Stimulated activated CD8-positive, alpha-beta memory T cell treated with anti-CD3 and anti-CD28 coated beads, Interleukin-4, amount 100 ng/mL, for 48 hours (primary cell): ENCODE measurements at regions not wholly inside any gene's neighbourhood (a gene's known extent, or its start where the extent isn't known, plus 50 kb on each side); places are given as distances from the start of the nearest gene placed in this dataset.

ENCODE experiments used
- DNase-seq: peaks from one replicate; pipeline ENCODE4 v3.0.0-alpha.2; 2020

DNA sequence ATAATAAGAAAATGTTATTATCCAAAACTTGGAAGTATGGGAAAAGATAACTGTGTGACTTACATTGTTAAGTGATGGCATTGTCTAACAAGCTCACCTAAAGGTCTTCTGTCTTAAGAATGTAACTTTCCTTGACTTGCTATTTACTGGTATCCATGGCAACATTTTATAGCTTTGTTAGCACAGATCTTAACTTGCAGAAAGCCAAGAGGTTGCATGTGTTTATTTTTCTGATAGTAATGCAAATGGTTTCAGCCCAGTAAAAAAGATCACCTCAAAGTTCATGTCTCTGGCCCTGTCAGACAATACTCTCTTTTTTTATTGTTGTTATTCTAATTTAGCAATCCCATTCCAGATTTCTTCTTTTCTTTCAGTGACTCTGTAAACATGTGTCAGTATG lies 425.3 kb downstream of the SPRY1 start:
- DNase-seq: no peak

DNA sequence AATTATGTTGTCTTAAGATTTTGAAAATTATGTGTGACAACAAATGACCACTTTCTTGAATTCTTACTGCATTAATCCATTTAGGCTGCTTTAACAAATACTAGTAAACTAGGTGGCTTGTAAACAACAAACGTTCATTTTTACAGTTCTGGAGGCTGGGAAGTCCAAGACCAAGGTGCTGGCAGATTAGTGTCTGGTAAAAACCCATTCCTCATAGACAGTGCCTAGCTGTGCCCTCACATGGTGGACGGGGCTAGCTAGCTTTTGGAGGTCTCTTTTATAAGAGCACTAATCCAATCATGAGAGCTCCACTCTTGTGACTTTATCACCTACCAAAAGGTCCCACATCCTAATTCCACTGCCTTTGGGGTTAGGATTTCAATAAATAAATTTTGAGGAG lies 425.8 kb downstream of the SPRY1 start:
- no peak for DNase-seq

DNA sequence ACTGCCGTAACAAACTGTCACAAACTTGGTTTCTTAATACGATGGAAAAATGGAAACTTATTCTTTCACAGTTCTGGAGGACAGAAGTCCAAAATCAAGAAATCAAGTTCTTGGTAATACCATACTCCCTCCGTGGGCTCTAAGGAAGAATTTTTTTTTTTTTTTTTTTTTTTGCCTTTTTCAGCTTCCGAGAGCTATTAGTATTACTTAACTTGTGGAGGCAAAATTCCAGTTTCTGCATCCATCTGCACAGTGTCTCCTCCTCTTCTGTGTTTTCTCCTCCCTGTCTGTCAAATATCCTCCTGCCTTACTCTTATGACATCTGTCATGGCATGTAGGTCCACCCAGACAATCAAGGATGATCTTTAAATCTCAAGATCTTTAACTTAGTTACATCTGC lies 426.6 kb downstream of the SPRY1 start:
- no peak for DNase-seq

DNA sequence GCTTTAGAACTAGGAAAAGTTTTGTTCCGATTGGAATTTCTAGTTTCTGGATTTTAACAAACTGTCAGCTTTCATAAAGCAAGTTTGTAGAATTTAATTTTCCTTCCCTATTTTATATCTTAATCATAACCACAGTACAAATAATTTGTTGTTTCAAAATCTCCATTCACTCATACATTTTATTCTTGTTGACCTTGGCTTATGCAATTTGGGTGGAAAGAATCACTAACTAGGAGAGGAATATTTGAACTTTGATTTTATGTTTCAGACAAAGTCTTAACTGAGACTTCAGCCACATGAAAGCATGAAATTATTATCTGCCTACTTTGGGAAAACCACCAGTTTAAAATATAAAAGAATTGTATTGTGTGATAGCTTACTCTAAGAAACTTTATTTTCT lies 427.9 kb downstream of the SPRY1 start:
- no peak for DNase-seq

DNA sequence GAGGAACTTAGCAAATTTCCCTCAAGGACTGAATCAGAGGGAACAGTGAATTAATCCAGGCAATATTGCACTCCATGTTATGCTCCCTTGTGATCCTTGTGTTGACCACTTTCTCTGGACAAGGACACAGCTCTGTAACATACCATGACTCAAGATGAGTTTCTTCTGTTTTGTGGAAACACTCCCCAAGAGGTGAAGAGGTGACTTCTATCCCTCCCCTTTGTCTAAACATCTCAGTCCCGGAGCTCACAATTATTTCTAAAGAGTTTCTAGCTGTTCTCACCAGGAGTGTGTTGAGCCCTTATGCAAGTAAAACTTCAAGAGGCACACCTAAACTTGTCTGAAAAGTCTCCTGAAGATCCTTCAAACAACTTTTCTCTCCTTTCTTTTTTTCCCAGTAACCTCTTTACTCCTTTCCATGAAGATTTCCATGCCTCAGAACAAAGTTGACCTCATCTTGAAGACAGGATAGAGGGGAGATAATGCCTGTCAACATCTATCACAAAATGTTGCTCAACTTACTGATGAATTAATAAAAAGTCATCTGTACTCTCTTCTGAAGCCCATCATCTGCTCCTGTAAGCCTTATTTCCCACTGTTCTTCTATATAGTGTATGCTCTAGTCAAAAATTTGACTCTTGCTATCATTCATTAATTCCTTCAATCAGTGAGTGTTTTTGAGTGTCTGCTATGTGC lies 429.1 kb downstream of the SPRY1 start:
- DNase-seq: no peak

DNA sequence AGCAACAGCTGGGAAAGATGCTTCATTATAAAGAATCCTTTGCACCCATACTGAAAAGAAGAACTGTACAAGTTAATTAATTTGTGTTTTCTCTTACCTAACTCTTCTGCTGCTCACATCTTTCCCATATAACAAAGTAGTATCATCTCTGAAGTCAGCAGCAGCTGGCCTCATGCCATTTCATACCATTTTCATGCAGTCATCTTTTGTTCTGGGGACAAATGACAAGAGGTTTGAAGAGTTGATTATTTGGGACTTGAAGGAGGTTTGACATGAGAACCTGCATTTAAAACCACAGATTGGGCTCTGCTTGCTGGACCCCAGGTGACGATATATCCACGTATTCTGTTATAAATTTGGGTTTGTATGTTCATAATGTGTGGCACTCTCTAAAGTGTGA lies 430.3 kb downstream of the SPRY1 start:
- no peak for DNase-seq

DNA sequence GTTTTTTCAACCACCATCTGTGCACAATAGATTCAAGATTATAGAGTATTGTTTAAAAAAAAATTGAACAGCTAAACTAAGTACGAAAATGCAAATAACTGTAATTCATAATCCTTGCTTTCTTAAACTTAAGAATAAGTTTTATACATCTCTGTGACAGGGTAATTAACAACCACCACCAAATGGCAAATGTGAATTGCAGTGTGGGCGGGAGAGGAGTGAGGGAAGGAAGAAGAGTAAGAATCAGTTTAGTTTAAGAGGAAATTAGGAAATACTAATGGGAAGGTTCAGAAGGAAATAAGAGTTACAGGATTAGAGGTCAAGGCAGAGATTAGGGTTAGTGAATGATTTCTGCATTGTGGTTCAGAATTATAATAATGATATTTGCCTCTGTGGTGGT lies 430.9 kb downstream of the SPRY1 start:
- no peak for DNase-seq

DNA sequence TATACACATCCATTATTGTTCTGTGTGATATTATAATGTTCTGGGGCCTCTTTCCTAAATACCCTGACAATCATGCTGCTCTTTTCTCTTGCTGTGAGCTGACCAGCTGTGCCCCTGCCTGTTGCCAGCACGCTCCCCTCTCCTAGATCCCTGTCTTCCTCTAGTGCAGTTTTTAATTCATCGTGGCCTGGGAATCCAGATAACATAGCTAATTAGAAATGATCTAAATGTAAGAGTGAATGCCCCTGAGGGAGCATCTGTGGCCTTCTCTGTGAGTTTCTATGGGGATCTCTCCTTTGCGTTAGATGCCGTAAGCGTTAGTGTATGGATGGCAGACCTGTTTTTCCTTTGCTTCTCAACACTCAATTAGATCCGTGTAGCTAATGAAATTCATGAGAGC lies 434.3 kb downstream of the SPRY1 start:
- DNase-seq: no peak

DNA sequence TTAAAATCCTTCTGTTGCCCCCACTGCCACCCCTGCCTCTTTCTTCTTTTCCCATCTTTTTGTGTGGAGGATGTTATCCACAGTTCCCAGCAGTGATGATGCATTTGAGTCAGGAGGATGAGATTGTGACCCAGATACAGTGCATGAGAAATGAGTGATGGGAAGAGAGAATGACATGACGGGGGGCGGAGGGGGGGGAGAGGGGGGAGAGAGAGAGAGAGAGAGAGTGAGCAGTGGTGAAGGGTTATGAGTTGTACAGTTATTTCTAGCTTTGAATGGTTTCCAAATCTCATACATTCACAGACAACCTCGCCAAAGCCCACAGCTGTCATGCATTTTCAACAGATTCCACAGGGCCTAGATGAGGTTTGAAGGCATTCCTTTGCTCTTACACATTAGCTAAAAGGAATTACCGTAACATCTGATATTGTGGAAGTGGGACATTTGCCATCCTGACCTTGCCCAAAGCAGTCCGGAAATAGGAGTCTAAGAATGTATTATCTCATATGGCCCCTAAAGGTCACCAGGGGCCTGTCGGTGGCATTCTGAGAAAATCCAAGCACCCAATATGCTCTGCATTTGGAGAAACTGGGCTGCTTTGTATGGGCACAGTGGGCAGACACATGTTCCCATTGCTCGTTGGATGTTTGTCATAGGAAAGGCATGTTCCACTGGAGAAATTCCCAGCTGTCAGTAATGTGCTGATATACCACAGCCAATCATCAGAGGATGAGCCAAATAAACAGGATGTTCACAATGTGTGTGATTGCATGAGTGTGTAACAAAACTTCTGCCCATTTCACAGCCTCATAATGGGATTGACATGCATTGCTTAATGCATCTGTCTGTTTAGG lies 435.8 kb downstream of the SPRY1 start:
- no peak for DNase-seq

DNA sequence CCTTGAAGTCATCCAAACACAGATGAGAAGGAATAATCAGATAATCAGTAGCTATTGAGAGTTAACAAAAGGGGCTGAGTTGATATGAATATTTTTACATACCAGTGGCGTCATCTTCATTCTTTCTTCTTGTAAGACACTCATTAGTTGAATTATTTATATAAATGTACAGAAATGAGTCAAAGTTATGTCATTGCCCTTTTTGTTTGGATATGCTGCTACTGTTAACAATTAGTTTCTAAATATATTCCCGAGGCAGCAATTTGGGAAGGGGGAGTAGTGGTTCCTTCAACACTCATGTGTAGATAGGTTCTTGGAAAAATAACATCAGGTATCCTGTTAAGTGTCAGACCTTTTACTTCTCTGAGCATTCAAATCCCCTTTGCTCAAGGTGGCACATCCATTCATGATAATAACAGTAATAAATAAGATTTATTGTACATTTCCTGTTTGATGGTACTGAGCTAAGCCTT lies 436.6 kb downstream of the SPRY1 start:
- DNase-seq: no peak

DNA sequence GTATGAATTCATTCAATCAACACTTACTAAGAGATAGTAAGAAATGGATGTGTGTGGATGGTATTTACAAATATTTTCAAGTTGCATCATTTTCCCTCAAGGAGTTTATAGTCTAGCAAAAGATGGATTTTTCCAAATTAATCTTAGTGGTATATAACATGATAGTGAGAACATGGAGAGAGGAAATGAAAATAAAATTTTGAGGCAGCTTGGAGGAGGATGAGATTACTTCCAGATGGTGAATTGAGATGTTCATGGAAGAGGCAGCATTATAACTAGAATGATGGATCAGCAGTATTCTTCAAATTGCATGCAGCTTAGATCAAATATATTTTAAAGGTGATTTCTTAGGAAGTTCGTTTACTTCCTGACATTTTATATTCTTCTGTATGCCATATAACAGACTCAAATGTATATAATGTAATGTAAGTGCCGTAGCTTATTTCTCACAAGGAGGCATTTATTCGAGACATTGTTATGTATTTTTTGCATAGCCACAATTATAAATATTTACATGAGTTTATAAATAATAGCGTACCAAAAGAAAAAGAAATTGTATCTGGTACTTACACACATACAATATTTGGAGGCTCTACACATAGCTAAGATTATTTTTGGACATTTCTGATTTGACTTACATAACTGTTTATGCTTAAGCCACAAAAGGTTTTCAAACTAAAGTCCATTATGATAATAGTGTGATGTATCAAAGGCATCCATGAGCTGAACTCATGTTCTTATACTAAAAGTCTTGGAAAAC lies 439.4 kb downstream of the SPRY1 start:
- no peak for DNase-seq

DNA sequence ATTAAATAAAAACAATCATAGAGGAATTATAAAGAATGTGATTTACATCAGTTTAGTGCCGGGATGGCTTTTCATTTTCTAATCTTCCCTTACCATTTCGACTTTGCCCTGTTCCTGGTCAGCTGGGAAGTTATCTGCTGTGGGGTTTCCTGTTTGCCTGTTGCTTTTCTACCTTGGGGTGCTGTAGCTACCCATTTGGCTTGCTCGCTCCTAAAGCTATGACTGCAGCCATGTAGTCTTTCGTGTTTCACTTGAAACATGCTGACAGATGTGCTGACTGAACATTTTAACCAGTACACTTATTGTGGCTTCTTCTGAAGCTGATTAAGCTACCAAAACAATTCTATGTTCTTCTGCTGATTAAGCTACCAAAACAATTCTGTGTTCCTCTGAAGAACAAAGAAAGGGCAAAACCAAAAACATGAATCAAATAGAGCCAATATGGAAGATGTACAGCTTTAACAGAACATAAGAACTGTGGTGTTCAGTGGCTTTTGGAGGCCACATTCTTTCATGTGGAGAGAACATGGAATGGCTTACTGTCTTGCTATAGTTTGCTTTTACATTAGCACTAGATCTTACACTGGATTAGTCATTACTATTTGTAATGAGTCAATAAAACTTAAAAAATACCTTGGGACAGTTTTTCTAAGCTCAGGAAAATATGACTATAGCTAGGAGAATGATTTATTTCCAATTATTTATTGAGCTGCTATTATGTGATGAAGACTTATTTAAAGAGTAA lies 440.4 kb downstream of the SPRY1 start:
- DNase-seq: no peak

DNA sequence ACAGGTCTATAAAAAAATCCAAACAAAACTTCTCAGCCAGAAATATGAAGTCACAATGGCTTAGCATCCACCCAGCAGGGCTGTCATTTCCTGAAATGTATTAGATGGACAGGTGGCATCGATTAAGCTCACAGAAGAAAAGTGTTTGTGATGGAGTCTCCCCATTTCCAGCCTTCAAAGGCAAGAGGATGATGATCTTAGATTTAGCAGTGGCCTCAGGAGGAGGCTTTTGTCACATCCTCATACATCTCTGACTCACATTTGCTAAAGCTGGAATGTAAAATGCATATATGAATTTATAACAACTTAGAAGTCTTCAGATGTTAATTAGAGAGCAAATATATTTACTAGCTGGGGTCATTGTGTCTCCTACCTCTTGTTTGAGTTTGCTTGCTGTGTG lies 441.9 kb downstream of the SPRY1 start:
- DNase-seq: no peak

DNA sequence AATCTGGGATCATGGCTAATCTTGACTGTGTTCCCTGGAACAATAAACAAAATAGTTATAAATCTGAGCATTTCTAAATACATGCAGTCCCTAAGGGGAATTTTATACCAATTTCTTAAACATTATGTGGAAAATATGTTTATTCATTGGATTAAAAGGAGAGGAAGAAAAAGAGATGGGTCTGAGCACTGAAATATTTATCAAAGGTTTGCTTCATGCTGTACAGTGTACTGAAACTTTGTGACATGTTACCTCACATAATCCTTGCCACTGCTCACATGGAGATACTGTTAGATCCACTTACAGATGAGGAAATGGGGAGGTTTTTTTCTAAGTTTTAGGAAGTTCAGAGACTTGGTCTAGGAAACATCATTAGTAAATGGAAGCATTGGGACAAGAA lies 443.6 kb downstream of the SPRY1 start:
- DNase-seq: no peak

DNA sequence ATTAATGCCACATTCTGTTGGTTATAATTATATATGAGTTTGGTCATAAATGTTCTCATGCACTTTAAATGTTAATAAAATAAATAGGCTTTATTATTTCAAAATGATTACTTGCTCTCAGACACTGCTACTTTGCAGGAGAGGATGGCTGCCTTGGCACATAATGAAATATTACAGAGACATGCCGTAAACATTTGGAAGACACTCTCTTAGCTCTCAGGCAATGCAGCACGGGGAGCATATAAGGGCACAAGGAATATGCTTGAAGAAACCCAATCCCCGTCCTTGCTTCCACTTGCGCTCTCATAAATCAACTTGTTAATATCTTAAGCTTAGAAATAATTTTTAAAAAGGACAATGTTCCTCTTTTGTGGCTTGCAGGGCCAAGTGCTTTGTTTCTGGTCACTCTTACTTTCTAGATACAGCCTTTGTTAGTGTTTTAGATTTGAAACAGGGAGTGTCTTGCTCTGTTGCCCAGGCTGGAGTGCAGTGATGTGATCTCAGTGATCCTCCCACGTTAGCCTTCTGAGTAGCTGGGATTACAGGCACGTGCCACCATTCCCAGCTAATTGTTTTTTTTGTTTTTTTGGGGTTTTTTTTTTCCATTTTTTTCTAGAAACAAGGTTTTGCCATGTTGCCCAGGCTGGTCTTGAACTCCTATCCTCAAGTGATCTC lies 445.0 kb downstream of the SPRY1 start:
- DNase-seq: no peak

DNA sequence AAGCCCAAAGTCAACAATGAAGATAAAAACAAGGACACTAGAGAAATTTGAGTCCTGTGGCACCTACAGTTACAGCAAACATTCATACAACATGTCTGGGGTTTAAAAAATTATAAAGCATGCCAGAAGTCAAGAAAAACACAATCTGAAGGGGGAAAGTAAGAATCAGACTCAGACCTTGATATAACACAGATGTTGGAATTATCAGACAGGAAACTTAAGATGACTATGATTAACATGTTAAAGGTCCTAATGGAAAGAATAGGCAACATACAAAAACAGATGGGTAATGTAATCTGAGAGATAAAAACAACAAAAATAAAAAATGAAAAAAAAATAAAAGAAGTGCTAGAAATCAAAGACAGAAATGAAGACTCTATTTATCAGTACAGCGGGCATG lies 446.5 kb downstream of the SPRY1 start:
- DNase-seq: no peak

DNA sequence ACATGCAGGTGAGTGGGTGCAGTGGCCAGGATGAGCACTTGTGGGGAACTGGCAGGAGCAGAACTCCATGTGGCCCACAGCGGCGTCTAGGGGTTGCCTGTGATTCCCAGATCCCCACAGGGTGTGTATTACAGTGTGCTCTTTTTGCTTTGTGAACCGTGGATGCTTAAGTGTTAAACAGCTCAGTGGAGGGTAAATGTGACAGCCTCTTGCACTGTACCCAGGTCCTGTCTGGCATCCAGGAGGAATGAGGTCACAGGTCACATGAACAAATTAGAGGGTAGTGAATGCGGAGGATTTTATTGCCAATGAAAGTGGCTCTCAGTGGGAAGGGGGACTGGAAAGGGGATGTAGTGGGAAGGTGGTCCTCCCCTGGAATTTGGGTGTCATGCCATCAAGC lies 447.8 kb downstream of the SPRY1 start:
- DNase-seq: no peak

DNA sequence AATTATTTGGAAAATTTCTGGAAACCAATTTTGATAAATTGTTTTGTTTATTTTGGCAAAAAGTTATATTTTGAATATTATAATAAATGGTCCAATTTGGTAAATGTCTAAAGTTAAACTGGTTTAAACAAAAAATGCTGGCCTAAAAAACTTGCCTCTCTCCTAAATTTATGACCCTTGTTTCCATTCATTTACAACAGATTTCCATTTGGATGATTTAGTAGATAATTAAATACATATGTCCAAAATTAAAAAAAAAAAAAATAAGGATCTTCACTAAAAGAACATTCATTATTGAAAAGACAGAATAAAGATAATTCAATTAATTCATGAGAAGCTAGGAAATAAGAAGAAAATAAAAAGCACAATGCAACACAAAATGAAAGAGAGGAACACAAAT lies 449.5 kb downstream of the SPRY1 start:
- DNase-seq: no peak

DNA sequence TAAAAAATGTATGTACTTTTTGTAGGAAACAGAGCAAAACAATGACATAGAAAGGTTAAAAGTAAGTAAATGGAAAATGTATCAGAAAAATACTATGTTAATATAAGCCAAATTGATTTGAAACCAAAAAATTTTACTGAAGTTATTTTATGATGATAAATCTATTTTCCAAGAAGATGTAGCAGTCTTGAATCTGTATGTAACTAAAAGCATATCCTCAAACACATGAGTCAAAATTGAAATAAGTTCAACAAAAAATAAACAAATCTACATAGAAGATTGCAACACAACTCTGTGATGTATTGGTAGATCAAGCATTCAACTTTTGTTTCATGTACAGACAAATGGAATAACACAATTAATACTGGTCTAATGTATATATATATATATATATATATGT lies 450.0 kb downstream of the SPRY1 start:
- no peak for DNase-seq

DNA sequence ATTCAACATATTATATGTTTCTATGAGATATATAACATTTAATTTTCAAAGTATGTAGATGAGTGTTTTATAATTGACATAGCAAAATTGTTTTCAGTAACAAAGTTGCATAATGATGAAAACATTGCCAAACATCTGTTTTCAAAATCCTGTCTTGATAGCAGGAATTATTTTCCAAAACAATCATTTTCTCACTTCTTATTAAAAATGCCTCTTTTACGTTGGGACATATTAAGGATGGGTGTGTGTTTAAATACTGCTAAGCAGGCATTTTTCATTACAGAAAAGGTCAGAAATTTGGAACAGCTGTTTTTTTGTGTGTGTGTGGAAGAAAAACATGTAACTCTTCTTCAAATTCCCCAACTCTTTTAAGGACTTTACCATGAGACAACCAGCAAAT lies 452.0 kb downstream of the SPRY1 start:
- DNase-seq: no peak

DNA sequence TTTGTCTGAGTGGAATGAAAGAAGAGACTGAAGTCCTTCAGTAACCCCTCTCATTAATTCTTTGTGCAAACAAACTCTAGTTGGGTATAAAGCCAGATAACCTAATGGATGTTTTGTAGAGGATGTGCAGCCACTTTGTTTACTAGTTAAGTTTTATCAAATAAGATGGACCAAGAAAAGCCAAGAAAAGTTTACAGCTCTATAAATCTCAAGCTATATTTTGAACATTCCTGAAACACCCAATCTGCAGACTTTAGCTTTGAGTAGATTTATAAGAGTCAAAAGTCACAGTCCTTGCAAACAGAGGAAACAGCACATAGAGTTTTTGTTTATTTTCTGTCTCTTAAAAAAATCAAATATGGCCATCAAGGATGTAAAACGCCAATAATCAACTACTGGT lies 452.9 kb downstream of the SPRY1 start:
- DNase-seq: no peak

DNA sequence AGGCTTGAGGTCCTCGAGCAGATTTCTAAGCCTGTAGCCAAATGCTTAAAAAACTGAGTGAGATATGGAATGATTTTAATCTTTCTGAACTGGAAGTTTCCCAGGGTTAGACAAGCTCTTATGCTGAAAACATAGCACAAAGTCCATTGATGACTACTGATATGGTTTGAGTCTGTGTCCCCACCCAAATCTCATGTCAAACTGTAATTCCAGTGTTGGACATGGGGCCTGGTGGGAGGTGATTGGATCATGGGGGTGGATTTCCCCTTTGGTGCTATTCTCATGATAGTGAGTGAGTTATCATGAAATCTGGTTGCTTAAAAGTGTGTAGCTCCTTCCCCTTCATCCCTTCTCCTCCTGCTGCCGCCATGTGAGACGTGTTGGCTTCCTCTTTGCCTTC lies 454.9 kb downstream of the SPRY1 start:
- no peak for DNase-seq

DNA sequence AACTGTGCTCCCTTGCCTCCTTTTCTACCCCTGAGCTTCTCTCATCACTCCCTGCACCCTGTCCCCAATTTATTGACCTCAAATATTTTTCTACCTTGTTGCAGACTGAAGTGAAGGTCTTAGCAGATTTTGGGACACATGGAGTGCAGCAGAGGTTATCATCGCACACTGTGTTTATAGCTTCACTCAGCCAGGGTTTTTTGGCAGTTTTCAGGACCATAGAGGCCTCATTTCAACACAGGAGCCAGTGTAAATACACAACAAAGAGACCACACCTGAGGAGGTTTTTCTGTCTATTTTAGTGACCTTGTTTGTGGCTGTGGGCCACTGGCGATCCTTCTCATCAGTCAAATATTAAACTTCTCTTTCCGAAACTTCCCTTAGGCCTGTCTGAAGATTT lies 457.1 kb downstream of the SPRY1 start:
- DNase-seq: no peak
